SK-N-SH (cell line): ENCODE measurements at regions not wholly inside any gene's neighbourhood (a gene's known extent, or its start where the extent isn't known, plus 50 kb on each side); places are given as distances from the start of the nearest gene placed in this dataset.

Experiments
- EP300 ChIP-seq, 2 experiments: IDR thresholded peaks; 2 replicates each; pipeline versions ENCODE4 v1.4.0 to v1.6.1; 2012; ENCODE audit warnings: borderline replicate concordance in 1 of 2, low read depth in 1 of 2, low read length in 1 of 2
- RAD21 ChIP-seq: IDR thresholded peaks from 2 replicates; pipeline ENCODE4 v1.6.1; 2012; ENCODE audit warnings: mild to moderate bottlenecking, low read length
- TF ChIP-seq, protein P1 (sequence below): fragments of 200-600 bp; sonication (generic); IDR thresholded peaks from 2 replicates; pipeline ENCODE4 v1.6.1; 2017; ENCODE audit warnings: antibody characterized with exemption, mild to moderate bottlenecking, moderate library complexity
- TF ChIP-seq, protein P2 (sequence below): IDR thresholded peaks from 2 replicates; pipeline ENCODE4 v1.4.0; 2012; ENCODE audit warnings: low read depth, borderline replicate concordance

DNA sequence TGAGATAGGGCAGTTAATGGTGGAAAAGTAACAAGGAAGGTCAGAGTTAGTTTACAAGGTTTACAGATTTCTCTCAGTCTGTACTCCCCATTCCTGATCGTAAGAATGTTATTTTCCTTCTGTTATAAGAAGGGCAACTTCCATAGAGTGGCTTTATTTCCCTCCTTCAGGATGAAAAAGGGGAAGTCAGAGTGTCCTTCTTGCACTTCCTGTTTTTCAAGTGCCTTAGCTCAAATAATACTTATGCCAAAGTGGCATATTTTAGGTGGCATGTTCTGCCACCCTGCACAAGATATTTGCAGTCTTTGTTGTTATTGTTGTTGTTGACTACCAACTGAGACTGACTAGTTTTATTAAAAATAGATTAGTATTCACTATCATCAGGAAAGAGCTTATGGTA, 730.7 kb upstream of the ADGRL4 start:
- no peak for TF ChIP-seq EP300 (IDR thresholded peaks at IDR 0.05; ENCODE audit: borderline replicate concordance in 1 of 2, low read depth in 1 of 2, low read length in 1 of 2)
- TF ChIP-seq, protein P1, sequence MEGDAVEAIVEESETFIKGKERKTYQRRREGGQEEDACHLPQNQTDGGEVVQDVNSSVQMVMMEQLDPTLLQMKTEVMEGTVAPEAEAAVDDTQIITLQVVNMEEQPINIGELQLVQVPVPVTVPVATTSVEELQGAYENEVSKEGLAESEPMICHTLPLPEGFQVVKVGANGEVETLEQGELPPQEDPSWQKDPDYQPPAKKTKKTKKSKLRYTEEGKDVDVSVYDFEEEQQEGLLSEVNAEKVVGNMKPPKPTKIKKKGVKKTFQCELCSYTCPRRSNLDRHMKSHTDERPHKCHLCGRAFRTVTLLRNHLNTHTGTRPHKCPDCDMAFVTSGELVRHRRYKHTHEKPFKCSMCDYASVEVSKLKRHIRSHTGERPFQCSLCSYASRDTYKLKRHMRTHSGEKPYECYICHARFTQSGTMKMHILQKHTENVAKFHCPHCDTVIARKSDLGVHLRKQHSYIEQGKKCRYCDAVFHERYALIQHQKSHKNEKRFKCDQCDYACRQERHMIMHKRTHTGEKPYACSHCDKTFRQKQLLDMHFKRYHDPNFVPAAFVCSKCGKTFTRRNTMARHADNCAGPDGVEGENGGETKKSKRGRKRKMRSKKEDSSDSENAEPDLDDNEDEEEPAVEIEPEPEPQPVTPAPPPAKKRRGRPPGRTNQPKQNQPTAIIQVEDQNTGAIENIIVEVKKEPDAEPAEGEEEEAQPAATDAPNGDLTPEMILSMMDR = no peak
- TF ChIP-seq RAD21 = no peak
- TF ChIP-seq, protein P2, sequence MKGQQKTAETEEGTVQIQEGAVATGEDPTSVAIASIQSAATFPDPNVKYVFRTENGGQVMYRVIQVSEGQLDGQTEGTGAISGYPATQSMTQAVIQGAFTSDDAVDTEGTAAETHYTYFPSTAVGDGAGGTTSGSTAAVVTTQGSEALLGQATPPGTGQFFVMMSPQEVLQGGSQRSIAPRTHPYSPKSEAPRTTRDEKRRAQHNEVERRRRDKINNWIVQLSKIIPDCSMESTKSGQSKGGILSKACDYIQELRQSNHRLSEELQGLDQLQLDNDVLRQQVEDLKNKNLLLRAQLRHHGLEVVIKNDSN = no peak
